Fibroblast of mammary gland (primary cell): ENCODE measurements at regions not wholly inside any gene's neighbourhood (a gene's known extent, or its start where the extent isn't known, plus 50 kb on each side); places are given as distances from the start of the nearest gene placed in this dataset.

ENCODE experiments used
- DNase-seq: peaks from one replicate; pipeline ENCODE4 v3.0.0-alpha.2; 2010; ENCODE audit warnings: low read depth
- H3K4me3 ChIP-seq: 2 replicates; pipeline ENCODE4 v1.5.1; 2011; ENCODE audit warnings: low read depth, mild to moderate bottlenecking, low read length, moderate library complexity; ENCODE audit not compliant: control insufficient read depth
- TF ChIP-seq, protein P1 (sequence below): conservative IDR thresholded peaks from 2 replicates; pipeline ENCODE4 v1.5.1; 2011; ENCODE audit warnings: low read depth, low read length, inconsistent platforms; ENCODE audit not compliant: control insufficient read depth, insufficient read depth

DNA sequence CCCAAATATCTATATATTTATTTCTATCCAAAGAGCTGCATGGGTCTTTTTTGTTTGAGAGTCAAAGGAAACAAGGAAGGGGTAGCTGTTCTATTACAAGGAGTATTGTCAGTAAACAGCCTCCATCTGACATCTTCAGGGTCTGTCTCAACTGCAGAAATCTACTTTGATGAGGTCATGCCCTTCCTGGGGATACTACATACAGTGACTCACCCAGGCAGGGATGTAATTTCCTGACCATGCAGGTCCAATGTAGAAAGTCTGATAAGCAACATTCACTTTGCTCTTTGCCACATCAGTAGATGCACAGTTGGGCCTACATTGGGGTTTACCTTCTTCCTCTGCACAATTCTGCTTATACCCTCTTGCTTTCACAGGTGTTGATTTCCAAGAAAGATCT lies 165.5 kb downstream of the TLR4 start:
- H3K4me3 ChIP-seq: no peak overlapping the region
- TF ChIP-seq, protein P1, sequence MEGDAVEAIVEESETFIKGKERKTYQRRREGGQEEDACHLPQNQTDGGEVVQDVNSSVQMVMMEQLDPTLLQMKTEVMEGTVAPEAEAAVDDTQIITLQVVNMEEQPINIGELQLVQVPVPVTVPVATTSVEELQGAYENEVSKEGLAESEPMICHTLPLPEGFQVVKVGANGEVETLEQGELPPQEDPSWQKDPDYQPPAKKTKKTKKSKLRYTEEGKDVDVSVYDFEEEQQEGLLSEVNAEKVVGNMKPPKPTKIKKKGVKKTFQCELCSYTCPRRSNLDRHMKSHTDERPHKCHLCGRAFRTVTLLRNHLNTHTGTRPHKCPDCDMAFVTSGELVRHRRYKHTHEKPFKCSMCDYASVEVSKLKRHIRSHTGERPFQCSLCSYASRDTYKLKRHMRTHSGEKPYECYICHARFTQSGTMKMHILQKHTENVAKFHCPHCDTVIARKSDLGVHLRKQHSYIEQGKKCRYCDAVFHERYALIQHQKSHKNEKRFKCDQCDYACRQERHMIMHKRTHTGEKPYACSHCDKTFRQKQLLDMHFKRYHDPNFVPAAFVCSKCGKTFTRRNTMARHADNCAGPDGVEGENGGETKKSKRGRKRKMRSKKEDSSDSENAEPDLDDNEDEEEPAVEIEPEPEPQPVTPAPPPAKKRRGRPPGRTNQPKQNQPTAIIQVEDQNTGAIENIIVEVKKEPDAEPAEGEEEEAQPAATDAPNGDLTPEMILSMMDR: no peak
- DNase-seq: no peak

DNA sequence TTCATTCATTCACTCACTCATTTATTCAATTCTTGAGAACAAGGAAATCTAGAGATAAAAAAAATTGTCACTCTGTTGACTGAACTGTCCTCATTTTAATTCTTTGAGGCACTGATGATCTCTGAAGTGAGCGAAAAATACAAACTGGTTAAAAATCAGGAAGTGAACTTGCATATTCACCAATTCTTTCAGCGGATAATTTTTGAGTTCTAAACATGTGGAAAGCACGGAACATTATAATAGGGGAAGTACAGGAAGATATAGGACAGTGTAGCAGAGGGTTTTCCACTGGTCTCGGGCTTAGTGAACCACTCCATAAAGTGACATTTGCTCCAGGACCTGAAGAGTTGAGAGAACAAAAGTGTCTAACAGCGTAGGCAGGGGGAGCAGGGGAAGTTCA lies 169.5 kb downstream of the TLR4 start:
- no peak overlapping the region for H3K4me3 ChIP-seq
- DNase-seq: no peak
- TF ChIP-seq, protein P1: no peak

GRCh38 chr9:117875886-117876285 lies 171.7 kb downstream of the TLR4 start:
- no peak overlapping the region for H3K4me3 ChIP-seq
- no peak for DNase-seq
- TF ChIP-seq, protein P1: no peak

GRCh38 chr9:117882171-117882570 lies 178.0 kb downstream of the TLR4 start:
- no peak overlapping the region for H3K4me3 ChIP-seq
- TF ChIP-seq, protein P1: no peak
- no peak for DNase-seq

DNA sequence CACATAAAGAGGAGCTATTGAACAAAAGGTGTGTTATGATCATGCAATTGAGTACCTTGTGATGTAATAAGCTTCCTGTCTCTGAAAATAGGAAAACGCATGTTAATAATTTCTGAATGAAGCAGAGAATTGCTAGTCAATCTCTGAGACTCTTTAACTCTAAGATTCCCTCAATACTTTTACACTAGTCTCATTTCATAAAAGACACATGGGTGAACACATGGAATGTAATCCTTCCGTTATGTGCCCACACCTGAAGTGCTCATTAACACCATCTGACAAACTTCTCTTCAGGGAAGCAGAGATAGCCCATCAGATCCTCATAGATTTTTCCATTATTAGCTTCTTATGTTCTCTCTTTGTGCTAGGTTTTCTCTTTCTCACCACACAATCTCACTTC lies 182.4 kb downstream of the TLR4 start:
- H3K4me3 ChIP-seq: no peak overlapping the region
- TF ChIP-seq, protein P1: no peak
- DNase-seq: no peak

DNA sequence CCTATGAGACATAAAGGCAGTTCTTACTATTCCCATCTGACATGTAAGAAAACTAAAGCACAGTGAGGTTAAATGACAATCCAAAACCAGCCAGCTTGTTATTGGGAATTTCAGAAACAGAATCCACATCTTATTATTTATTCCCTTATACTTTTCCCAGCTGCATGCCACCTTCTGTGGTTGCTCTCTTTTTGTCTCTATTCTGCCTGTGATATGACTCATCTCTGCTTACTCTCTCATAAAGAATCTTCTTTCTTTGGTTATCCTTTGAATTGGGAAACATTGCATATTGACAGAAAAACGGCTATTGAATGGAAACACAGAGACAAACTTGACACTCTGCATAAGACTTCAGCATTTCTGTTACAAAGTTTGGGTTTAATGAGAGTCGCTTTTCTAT lies 183.2 kb downstream of the TLR4 start:
- TF ChIP-seq, protein P1: no peak
- H3K4me3 ChIP-seq: no peak overlapping the region
- DNase-seq: no peak

- TF ChIP-seq, protein P1: no peak
- H3K4me3 ChIP-seq: no peak overlapping the region
- no peak for DNase-seq
Observed at GRCh38 chr9:117887941-117888340, 183.7 kb downstream of the TLR4 start.
